Inflammatory macrophage treated with lipopolysaccharide for 4 hours (primary cell): ENCODE measurements at regions not wholly inside any gene's neighbourhood (a gene's known extent, or its start where the extent isn't known, plus 50 kb on each side); places are given as distances from the start of the nearest gene placed in this dataset.

Source experiments
- DNase-seq: peaks from one replicate; pipeline ENCODE4 v3.0.0-alpha.2; 2020

- no peak for DNase-seq
These were observed 93.8 kb upstream of the PLPPR4 start for GRCh38 chr1:99170516-99170915.

GRCh38 chr1:99171184-99171813 lies 93.0 kb upstream of the PLPPR4 start:
- no peak for DNase-seq

GRCh38 chr1:99173282-99173681 lies 91.0 kb upstream of the PLPPR4 start:
- no peak for DNase-seq

- DNase-seq = no peak
These were observed 90.4 kb upstream of the PLPPR4 start for GRCh38 chr1:99173900-99174299.

GRCh38 chr1:99176753-99177152 lies 87.5 kb upstream of the PLPPR4 start:
- DNase-seq = no peak

GRCh38 chr1:99177465-99177864 lies 86.8 kb upstream of the PLPPR4 start:
- no peak for DNase-seq

GRCh38 chr1:99180343-99180808 lies 83.9 kb upstream of the PLPPR4 start:
- DNase-seq = peak; percentile 66

GRCh38 chr1:99180915-99181314 lies 83.4 kb upstream of the PLPPR4 start:
- no peak for DNase-seq

GRCh38 chr1:99181892-99182291 lies 82.4 kb upstream of the PLPPR4 start:
- no peak for DNase-seq

- no peak for DNase-seq
These were observed 79.1 kb upstream of the PLPPR4 start for GRCh38 chr1:99185196-99185595.

- no peak for DNase-seq
These were observed 70.9 kb upstream of the PLPPR4 start for GRCh38 chr1:99193431-99193830.

GRCh38 chr1:99198393-99198792 lies 65.9 kb upstream of the PLPPR4 start:
- no peak for DNase-seq

GRCh38 chr1:99207216-99207615 lies 57.1 kb upstream of the PLPPR4 start:
- no peak for DNase-seq
